GM18868 (cell line): ENCODE measurements at regions not wholly inside any gene's neighbourhood (a gene's known extent, or its start where the extent isn't known, plus 50 kb on each side); places are given as distances from the start of the nearest gene placed in this dataset.

Experiments
- ATAC-seq: cut with Tn5 transposase; IDR thresholded peaks from one replicate; pipeline ENCODE4 v1.9.1; 2021; ENCODE audit warnings: mild to moderate bottlenecking, moderate library complexity; ENCODE audit not compliant: unreplicated experiment

DNA sequence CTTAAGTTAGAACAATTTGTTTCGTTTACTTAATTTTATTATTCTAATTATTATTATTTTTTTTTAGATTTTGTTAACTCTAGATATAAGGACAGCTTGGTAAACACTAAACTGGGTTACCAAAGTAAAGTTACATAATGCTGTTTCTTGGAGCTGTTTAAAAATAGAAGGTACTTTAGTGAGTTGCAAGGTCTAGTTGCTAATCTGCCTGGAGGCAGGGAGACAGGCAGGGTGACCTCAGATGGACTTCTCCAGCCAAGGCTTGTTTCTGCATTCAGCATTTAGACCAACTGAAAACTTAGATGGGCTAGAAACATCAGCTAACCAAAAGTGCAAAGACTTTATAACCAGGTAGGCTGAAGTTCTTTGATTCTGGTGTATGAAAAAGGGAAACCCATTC lies 336.4 kb upstream of the GRM7 start:
- no peak for ATAC-seq

DNA sequence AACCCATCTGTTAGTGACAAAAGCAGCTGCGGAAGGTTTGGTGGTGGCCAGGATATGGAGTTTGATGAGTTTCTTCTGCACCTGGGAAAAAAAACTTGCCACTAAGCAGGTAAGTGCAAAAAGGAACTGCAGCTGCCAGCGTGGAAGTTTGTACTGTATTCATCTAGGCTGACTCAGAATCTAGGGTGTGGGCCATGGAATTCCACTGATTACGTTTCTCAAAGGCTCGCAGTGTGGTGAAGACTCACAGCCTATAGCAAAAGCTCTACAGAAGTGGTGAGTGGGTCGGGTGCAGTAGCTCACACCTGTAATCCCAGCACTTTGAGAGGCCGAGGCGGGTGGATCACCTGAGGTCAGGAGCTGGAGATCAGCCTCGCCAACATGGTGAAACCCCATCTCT lies 334.6 kb upstream of the GRM7 start:
- no peak for ATAC-seq

DNA sequence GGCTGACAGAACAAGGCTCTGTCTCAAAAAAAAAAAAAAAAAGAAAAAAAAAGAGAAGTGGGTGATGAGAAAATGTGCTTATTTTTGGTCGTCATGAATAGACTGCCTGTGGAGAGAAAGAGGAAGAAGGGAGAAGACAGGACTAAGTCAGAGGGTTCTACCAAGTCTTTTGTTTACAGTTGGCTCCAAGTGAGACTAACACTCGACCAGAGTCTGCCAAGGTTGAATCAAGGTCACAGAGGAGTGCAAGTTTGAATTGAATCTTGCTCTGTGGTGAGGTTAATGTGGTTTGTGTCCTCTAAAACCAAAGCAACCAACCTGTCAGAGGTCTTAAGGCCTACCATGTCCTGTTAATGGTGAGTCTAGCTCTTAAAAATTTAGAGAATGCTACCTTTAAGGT lies 334.1 kb upstream of the GRM7 start:
- ATAC-seq, result peak; percentile 73

DNA sequence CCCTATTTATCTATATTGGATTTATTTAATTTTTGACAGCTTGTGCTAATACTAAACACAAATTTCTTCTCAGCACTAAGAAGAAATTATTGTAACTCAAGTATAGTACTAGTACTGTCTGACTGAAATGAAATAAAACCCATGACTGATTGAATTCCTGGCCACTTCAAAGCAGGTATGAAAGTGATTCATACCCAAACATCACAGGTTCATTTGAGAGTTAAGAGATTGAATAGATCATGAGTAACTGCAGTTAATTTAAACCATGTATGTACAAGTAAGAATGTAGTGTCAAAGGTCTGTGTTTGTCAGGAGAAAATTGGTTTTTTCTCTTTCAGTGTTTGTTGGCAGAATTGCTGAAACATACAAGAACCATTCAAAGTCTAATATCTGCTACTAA lies 332.0 kb upstream of the GRM7 start:
- no peak for ATAC-seq

DNA sequence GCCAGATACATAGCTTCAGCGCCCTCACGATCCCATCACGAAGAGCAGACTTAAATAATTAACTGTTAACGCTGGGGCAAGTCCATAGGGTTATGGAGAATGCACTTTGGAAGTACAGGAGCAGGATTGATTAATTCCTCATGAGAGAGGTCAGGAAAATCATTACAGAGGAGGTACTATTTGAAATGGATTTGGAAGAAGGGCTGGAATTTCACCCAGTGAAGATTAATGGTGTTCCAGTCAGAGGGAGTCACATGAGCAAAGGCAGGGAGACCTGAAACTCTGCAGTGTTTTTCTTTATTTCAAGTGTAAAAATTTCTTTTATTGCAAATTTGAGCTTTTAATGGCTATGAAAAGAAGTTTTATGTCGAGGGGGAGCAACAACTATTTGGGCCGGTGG lies 329.8 kb upstream of the GRM7 start:
- no peak for ATAC-seq

DNA sequence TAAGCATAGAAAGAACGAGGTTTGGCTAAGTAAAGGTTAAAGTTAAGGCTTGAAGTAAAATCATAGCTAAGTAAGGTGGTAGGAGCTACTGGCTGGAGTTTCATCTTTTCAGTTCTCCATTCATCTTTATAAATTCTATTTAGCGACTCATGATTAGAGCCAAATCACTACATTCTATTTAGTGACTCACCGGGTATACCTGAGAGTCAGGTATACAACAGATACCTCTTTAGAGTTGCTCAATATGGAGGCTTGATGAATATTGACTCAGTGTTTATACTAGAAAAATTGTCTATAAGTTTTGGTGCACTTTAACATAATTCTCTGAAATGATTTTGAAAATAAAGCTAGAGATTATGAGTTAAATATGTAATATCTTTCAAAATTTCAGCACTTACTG lies 328.8 kb upstream of the GRM7 start:
- ATAC-seq, result no peak

DNA sequence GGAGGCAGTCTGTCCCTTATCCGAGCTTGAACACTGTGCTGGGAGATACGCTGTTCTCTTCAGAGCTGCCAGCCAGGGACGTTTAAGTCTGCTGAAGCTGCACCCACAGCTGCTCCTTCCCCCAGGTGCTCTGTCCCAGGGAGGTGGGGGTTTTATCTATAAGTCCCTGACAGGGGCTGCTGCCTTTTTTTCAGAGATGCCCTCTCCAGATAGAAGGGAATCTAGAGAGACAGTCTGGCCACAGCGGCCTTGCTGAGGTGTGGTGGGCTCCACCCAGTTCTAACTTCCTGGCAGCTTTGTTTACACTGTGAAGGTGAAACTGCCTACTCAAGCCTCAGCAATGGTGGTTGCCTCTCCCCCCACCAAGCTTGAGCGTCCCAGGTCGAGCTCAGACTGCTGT lies 319.9 kb upstream of the GRM7 start:
- no peak for ATAC-seq

DNA sequence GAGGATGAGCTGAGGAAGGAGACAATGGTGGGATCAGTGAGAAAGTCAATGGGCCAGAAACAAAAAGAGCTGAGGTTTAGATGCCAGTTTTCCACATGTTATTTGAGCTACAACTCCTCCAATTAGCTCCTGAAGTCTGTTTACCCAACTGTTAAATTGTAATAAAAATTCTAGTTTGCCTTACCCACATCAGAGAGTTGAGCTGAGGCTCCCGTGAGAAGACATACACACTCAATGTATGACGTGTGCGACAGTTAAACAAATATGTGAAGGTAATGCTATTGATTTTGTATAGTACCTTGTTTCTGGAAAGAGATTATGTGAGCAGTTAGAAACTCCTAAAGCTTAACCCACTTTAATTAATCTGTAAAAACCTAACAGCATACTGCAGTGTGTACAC lies 318.1 kb upstream of the GRM7 start:
- ATAC-seq, result no peak

DNA sequence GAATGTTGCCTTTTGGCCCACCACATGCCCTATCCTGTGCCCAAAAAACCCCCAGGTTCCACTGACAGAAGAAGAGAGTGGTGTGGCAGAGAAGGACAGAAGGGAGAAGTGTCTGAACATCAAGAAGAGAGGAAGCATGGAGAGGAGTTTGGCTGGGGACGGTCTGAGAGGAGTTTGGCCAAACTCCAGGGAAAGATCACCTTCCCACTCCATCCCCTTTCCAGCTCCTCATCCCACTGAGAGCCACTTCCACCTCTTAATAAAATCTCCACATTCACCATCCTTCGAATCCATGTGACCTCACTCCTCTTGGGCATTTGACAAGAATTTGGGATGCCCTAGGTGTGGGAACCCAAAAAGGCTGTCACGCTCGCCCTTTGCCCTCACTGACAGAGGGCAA lies 311.6 kb upstream of the GRM7 start:
- ATAC-seq, result no peak

DNA sequence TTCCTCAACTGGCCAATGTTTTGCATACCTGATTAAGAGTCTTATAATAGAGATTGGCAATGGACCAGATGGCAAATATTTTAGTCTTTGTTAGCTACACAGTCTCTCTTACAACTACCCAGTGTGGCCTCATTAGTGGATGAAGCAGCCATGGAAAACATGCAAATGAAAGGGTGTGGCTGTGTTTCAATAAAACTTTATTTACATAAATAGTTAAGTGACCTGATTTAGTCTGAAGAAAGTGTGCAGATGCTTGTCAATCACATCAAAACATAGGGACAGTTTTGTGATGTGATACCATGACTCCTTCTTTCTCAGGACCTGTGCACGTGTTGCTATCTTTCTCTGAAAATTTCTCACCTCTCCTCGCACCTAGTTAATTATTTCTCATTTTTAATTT lies 309.8 kb upstream of the GRM7 start:
- ATAC-seq, result no peak

DNA sequence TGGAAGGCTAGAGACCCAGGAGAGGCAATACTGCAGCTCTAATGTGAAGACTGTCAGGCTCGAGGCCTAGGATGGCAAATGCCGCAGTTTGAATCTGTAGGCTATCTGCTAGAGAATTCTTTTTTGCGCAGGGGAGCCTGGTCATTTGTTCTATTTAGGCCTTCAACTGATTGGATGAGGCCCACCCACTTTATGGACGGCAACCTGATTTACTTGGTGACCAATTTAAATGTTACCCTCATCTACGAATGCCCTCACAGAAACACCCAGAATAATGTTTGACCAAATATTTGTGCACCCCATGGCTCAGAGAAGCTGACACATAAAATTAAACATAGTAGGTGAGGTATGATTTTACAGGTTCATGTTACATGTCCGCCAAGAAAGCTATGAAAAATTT lies 300.7 kb upstream of the GRM7 start:
- ATAC-seq, result no peak

DNA sequence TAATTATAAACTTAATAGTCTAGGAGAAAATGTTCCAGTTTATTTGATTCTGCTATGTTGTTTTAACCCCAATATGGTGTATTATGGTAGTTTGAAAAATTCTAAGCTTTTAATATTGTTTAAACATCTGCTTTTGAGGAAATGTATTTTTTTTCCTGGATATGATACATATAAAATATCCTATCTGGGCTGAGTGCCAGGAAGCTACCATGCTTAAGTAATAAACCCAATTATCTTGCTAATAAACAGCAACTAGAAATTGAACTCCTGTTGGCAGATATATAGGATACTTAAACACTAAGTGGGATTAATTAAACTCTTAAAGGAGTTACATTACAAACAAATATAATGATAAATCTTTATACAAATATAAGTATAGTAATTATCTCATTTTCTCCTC lies 293.7 kb upstream of the GRM7 start:
- ATAC-seq, result no peak

DNA sequence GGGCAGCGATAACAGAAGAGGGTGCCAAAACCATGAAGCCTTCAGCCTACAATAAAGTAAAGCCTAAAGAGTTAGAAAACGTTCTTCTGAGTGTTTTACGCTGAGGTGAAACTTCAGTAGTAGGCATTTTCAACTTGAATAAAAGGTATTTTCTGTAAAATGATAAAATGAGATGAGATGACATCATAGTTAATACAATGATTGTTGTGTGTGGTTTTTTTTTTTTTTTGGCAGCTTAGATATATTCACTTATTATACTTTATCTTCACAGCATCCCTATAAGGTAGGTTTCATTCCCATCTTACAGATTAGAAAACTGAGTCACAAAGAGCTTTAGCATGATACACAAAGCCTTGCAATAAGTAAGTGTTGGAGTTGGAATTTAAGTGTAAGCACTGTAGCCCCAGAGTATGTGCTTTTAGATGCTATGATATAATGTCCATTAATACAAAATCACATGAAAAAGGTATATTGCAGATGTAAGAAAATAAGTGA lies 291.9 kb upstream of the GRM7 start:
- ATAC-seq, result no peak

DNA sequence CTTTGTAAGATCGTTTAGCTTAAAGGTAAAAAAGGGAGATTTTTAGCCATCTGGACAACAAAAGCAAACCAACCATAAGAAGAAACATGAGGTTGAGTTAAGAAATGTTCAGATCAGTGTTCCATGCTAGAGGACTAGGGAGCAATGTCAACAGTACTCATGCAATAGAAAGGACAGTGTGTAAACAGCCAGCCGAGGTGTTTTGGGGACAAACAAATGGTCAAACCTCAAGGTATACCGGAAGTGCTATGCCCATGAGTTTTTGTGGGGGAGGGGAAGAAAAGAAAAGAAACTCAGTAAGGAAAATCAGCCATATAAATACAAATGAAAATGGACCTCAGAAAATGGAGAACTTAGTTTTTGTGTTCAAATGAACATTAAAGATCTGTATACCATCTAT lies 289.5 kb upstream of the GRM7 start:
- no peak for ATAC-seq

DNA sequence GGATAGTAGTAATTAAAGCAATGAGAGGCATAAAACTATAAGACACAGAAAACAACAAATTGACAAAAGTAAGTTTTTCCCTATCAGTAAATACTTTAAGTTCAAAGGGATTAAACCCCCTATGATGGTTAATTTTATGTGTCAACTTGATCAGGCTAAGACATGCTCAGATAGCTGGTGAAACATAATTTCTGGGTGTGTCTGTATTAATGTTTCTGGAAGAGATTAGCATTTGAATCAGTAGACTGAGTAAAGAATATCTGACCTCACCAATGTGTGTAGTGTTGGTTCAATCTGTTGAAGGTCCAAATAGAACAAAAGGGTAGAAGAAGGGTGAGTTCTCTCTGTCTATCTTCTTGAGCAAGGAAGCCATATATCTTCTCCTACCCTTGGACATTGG lies 283.3 kb upstream of the GRM7 start:
- ATAC-seq, result no peak

DNA sequence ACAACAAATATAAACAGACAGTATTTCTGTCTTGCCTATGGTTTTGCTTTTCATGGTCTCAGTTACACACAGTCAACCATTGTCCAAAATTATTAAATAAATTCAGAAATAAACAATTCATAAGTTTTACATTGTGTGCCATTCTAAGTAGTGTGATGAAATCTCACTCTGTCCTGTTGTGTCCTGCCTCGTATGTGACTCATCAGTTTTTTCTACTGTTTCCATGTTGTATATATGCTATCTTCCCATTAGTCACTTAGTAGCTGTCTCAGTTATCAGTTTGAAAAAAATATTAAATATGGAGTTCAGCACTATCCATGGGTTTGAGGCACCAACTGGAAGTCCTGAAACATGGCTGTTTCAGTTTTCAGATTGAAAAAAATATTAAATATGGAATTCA lies 282.4 kb upstream of the GRM7 start:
- no peak for ATAC-seq

DNA sequence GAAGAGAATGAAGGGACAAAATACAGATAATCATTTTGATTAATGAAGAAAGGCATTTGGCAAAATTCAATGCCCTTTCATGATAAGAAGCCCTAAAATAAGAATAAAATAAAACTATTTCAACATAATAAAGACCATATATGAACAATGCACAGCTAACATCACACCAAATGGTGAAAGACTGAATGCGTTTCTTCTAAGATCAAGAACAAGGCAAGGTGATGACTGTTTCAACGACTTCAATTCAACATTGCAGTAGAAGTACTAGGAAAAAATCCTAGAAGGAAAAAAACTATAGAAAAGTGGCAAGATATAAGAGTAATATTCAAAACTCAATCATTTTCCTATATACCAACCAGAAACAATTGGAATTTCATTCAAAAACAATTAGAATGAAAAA lies 280.1 kb upstream of the GRM7 start:
- no peak for ATAC-seq

DNA sequence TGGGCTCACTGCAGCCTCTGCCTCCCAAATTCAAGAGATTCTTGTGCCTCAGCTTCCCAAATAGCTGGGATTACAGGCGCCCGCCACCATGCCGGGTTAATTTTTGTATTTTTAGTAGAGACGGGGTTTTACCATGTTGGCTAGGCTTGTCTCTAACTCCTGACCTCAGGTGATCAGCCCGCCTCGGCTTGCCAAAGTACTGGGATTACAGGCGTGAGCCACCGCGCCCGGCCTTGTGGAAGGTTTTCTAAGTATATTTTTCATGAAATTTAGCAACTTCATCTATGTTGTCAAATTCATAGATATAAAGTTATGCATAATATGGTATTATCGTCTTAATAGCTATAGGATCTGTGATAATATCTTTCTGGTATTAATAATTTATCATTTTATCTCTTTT lies 275.6 kb upstream of the GRM7 start:
- no peak for ATAC-seq

DNA sequence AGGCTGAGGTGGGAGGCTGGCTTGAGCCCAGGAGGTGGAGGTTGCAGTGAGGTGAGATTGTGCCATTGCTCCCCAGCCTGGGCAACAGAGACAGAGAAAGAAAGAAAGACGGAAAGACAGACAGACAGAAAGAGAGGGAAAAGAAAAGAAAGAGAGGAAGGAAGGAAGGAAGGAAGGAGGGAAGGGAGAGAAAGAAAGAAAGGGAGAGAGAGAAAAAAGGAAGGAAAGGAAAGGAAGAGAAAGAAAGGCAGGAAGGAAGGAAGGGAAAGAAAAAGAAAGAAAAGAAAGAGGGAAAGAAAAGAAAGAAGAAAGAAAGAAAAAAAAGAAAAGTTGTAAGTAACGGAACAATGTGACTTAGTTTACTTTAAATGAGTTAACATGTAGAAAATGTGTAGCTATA lies 260.7 kb upstream of the GRM7 start:
- ATAC-seq, result no peak

DNA sequence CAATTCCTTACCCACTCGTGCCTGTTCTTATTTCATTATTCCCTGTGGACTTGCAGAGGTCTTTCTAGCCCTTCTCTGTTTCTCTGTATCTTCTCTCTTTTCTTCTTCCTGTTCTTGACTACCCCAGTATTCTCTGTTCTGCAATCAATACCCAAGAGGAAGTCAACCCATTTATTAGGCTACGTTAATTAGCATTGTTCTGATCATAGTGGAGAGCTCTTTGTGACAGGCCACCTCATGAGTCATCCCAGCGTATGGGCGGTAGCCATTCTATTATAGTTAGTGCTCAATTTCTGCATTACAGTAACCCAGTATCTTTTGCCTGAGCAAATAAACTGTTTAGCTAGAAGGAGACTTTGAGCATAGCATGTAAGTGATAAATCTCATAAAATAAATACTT lies 259.5 kb upstream of the GRM7 start:
- ATAC-seq, result peak; percentile 64

DNA sequence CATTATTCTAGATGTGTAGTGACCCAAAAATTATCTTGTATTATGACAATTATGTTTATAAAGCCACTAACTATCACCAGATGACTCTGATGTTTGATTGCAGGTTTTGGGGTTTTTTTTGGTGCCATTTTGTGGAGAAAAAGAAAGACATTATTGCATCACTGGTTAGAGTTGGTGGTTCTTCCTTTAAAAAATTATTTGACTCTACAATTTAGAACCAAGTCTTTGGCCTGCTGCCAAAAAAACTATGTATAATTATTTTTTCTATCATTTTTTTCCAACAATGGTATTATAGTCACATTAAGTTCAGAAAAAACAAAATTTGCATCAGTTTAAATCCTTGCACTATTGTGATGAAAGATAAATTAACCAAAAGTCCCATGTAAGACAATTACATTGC lies 258.6 kb upstream of the GRM7 start:
- ATAC-seq, result no peak

DNA sequence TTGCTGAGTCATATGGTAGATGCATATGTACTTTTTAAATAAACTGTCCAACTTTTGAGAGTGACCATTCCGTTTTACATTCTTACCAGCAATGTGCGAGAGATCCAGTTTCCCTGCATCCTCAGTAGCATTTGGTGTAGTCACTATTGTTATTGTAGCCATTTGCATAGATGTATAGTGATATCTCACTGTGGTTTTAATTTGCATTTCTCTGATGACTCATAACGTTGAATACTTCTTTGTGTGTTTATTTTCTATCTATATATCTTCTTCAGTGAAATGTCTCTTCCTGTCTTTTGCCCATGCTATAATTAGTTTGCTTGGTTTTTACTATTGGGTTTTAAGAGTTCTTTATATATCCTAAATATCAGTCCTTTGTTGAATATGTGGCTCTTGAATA lies 255.7 kb upstream of the GRM7 start:
- ATAC-seq, result peak; percentile 65

DNA sequence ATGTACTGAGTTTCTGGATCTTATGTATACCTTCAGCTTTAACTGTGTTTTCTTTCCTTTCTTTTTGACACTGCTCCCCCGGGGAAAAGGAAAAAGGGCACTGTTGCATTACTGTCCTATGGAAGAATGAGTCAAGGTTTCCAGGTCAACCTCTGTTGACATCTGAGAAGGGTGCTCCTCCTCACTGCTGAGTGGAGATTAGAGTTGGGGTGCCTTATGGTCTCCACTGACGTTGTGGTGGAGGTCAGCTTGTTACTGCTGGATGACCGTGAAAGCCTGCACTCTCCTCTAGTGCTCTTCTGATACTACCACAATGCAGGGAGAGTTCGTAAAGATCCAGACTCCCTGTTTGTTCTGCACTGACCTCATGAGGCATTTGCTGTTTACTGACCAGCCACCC lies 252.1 kb upstream of the GRM7 start:
- no peak for ATAC-seq

DNA sequence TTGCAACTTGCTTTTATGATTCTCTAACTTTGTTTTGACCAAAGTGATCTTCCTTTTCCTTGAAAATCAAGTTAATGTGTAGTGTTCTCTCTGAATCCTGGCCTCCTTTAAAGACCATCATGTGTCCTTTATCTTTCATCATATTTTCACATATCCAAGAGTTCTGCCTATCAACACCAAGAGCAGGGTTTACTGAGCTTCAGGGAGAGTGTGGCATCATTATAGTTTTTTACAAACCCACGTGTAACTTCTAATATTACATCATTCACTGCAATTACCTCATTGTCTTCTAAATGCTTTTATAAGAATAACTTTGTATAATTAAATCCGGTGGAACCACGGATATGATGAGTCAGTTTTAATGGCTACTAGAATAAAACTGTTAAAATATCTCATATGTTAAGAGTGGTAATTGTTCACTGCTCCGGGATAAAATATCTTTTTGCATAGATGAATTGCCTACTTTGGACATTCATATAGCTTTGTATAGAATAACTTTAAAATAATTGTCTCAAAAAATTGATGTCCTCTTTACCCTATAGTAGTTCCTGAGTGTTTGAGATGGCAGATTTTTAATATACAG lies 248.8 kb upstream of the GRM7 start:
- ATAC-seq, result no peak
